Upper lobe of left lung (tissue), 6 donors: ENCODE measurements at regions not wholly inside any gene's neighbourhood (a gene's known extent, or its start where the extent isn't known, plus 50 kb on each side); places are given as distances from the start of the nearest gene placed in this dataset.
"Not testable (repeated sequence)": the region's sequence is repeated elsewhere in the genome, so short reads cannot be mapped to it uniquely, and the experiment has no call there.

Source experiments
- ATAC-seq, 2 donors: fragments of 200-7000 bp; cut with Tn5 transposase; one replicate each; pipeline ENCODE4 v1.9.1; 2022; ENCODE audit warnings: mild to moderate bottlenecking in 2 of 2, moderate library complexity in 2 of 2; ENCODE audit not compliant: low FRiP score in 2 of 2
- DNase-seq, 2 donors: peaks; one replicate each; pipeline ENCODE4 v3.0.0-alpha.2; 2019 to 2020
- H3K27ac ChIP-seq, 4 donors: fragments of 200-600 bp; sonication (generic); one replicate each; pipeline ENCODE4 v1.5.1; 2016 to 2019
- H3K27me3 ChIP-seq, 4 donors: fragments of 200-600 bp; sonication (generic); one replicate each; pipeline ENCODE4 v1.5.1; 2017 to 2019
- H3K36me3 ChIP-seq, 4 donors: fragments of 200-600 bp; sonication (generic); one replicate each; pipeline ENCODE4 v1.5.1; 2016 to 2019
- H3K4me1 ChIP-seq, 4 donors: fragments of 200-600 bp; sonication (generic); one replicate each; pipeline ENCODE4 v1.5.1; 2018 to 2019
- H3K4me3 ChIP-seq, 4 donors: fragments of 200-600 bp; sonication (generic); one replicate each; pipeline ENCODE4 v1.5.1; 2017 to 2019; ENCODE audit warnings: mild to moderate bottlenecking in 2 of 4, moderate library complexity in 1 of 4
- H3K9me3 ChIP-seq, 4 donors: fragments of 200-600 bp; sonication (generic); one replicate each; pipeline ENCODE4 v1.5.1; 2018 to 2019
- WGBS, 2 donors: methylation state at CpG; one replicate each; pipeline ENCODE4 v1.1.5; 2017 to 2018; 5-methylcytosine and 5-hydroxymethylcytosine counted together
- donor health status: DM: no; HTN: no; CAD: no; lungs with moderate emphysema.
- donor health status: DM: no; HTN: yes; CAD: no; lungs with severe emphysema.

GRCh38 chr9:66785603-66786002 is 114.9 kb upstream of the ZNF658 start:
- not testable (repeated sequence) for ATAC-seq, H3K4me1 ChIP-seq, H3K4me3 ChIP-seq, DNase-seq, H3K9me3 ChIP-seq, H3K36me3 ChIP-seq, H3K27me3 ChIP-seq, H3K27ac ChIP-seq
- WGBS, 2 donors = 77 to 80% methylated on average over 3 of the region's 3 CpGs

GRCh38 chr9:66791092-66791750 is 109.3 kb upstream of the ZNF658 start:
- not testable (repeated sequence) for H3K4me3 ChIP-seq, H3K9me3 ChIP-seq, ATAC-seq, H3K36me3 ChIP-seq, DNase-seq, H3K27ac ChIP-seq, H3K4me1 ChIP-seq, H3K27me3 ChIP-seq
- WGBS, 2 donors = 71% methylated on average over 1 of the region's 5 CpGs; no CpG with 5 or more reads in 1 of the 2 donors

GRCh38 chr9:66794769-66795168 is 105.8 kb upstream of the ZNF658 start:
- not testable (repeated sequence) for H3K4me1 ChIP-seq, H3K4me3 ChIP-seq, H3K36me3 ChIP-seq, H3K27ac ChIP-seq, ATAC-seq, H3K9me3 ChIP-seq, H3K27me3 ChIP-seq, DNase-seq
- WGBS, 2 donors = 29 to 43% methylated on average over 1 of the region's 2 CpGs

- not testable (repeated sequence) for DNase-seq, H3K4me3 ChIP-seq, H3K36me3 ChIP-seq, H3K4me1 ChIP-seq, H3K9me3 ChIP-seq, ATAC-seq, H3K27ac ChIP-seq, H3K27me3 ChIP-seq
- WGBS, 2 donors = 58 to 74% methylated on average over 1 to 2 of the region's 3 CpGs
Measured at GRCh38 chr9:66795723-66796503, 104.6 kb upstream of the ZNF658 start.

GRCh38 chr9:66797905-66798616 is 102.5 kb upstream of the ZNF658 start:
- H3K27ac ChIP-seq, H3K36me3 ChIP-seq, H3K4me1 ChIP-seq, H3K4me3 ChIP-seq, H3K9me3 ChIP-seq, H3K27me3 ChIP-seq: not testable (repeated sequence)
- DNase-seq = peak in 1 of 2 donors; percentile 64
- WGBS, 2 donors = 43 to 44% methylated on average over 8 of the region's 8 CpGs
- ATAC-seq = peak; percentile 24 to 31

- not testable (repeated sequence) for H3K9me3 ChIP-seq, H3K4me3 ChIP-seq, ATAC-seq, H3K36me3 ChIP-seq, DNase-seq, H3K4me1 ChIP-seq, H3K27me3 ChIP-seq, H3K27ac ChIP-seq
- WGBS, 2 donors = 40 to 50% methylated on average over 1 of the region's 1 CpG
Measured at GRCh38 chr9:66803619-66804018, 96.9 kb upstream of the ZNF658 start.

- H3K36me3 ChIP-seq, H3K27ac ChIP-seq, DNase-seq, ATAC-seq, H3K9me3 ChIP-seq, H3K4me3 ChIP-seq, H3K4me1 ChIP-seq, H3K27me3 ChIP-seq: not testable (repeated sequence)
Measured at GRCh38 chr9:66810247-66810646, 90.3 kb upstream of the ZNF658 start.

GRCh38 chr9:66812367-66812766 is 88.2 kb upstream of the ZNF658 start:
- H3K4me1 ChIP-seq, DNase-seq, ATAC-seq, H3K27me3 ChIP-seq, H3K9me3 ChIP-seq, H3K36me3 ChIP-seq, H3K4me3 ChIP-seq, H3K27ac ChIP-seq: not testable (repeated sequence)
- WGBS, 2 donors = no CpG with 5 or more reads among the region's 1 CpG

- not testable (repeated sequence) for ATAC-seq, DNase-seq, H3K27me3 ChIP-seq, H3K36me3 ChIP-seq, H3K9me3 ChIP-seq, H3K4me3 ChIP-seq, H3K27ac ChIP-seq, H3K4me1 ChIP-seq
- WGBS, 2 donors = 83 to 87% methylated on average over 1 of the region's 2 CpGs
Measured at GRCh38 chr9:66812967-66813366, 87.6 kb upstream of the ZNF658 start.

- ATAC-seq, H3K27me3 ChIP-seq: not testable (repeated sequence)
- WGBS, 2 donors = 64 to 70% methylated on average over 3 of the region's 3 CpGs
Measured at GRCh38 chr9:66814038-66814437, 86.5 kb upstream of the ZNF658 start.

GRCh38 chr9:66819510-66819909 is 81.0 kb upstream of the ZNF658 start:
- not testable (repeated sequence) for H3K9me3 ChIP-seq, ATAC-seq, H3K36me3 ChIP-seq, H3K27me3 ChIP-seq, H3K27ac ChIP-seq, H3K4me1 ChIP-seq, DNase-seq, H3K4me3 ChIP-seq

More at GRCh38 chr9:66814038-66814437, 86.5 kb upstream of the ZNF658 start:
- DNase-seq, H3K36me3 ChIP-seq, H3K4me1 ChIP-seq, H3K9me3 ChIP-seq, H3K4me3 ChIP-seq, H3K27ac ChIP-seq: not testable (repeated sequence)

GRCh38 chr9:66820014-66820660 is 80.4 kb upstream of the ZNF658 start:
- not testable (repeated sequence) for ATAC-seq, H3K27ac ChIP-seq, H3K4me3 ChIP-seq, H3K27me3 ChIP-seq, DNase-seq, H3K4me1 ChIP-seq, H3K9me3 ChIP-seq, H3K36me3 ChIP-seq
- WGBS, 2 donors = 87 to 90% methylated on average over 3 of the region's 5 CpGs

GRCh38 chr9:66824169-66824568 is 76.4 kb upstream of the ZNF658 start:
- H3K4me1 ChIP-seq, H3K36me3 ChIP-seq, ATAC-seq, H3K9me3 ChIP-seq, H3K4me3 ChIP-seq, DNase-seq, H3K27ac ChIP-seq, H3K27me3 ChIP-seq: not testable (repeated sequence)
- WGBS, 2 donors = 87 to 88% methylated on average over 6 of the region's 6 CpGs
